ENCODE measurements at regions not wholly inside any gene's neighbourhood (a gene's known extent, or its start where the extent isn't known, plus 50 kb on each side); places are given as distances from the start of the nearest gene placed in this dataset.
"Not testable (repeated sequence)": the region's sequence is repeated elsewhere in the genome, so short reads cannot be mapped to it uniquely, and the experiment has no call there.

DNA sequence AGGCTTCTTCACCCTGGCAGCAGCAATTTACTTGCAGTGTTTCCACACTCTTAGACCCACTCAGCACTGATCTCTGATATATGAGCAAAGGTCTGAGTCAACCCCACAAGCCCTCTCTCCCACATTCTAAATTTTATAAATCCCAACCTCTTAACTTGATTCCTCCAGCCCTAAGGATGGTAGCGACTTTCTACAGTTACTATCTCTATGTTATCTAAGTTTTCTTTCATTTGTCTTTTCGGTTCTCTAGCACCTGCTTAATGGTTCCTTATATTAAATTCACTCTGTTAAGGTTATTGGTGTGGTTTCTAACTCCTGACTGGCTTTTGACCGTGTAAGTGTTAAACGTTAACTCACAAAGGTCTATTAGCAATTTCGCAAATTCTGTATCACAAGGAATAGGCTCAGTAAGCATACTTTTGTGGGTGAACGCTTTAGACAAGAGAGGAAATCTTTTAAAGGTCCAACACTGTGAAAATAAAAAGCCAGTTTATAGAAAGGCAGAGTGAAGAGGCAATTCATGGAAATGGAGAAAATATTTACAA lies 99.3 kb downstream of the DLEU7 start:
- Histone ChIP-seq H3K4me1 (no peaks in the 10 kb centered on the region), H3K36me3 (no peaks in the 10 kb centered on the region), H3K9me3 (peaks cover 0 to 6% (median 0%) of the 10 kb centered on the region in 8 donors), H3K4me3 (no peak overlapping the region), H3K27me3 (replicated peaks in 1 of 7) (no peaks in the 10 kb centered on the region), H3K27ac (no peak overlapping the region)
- TF ChIP-seq POLR2AphosphoS5 (IDR thresholded peaks at IDR 0.05) (no peak), CTCF (IDR thresholded peaks at IDR 0.05 in 8 of 11, conservative IDR thresholded peaks at IDR 0.05 in 3 of 11) (no peak), POLR2A (IDR thresholded peaks at IDR 0.05) (no peak)
- intact Hi-C loops (cut with DNase I; ENCODE audit: low total_unique reads): no loop called here
- 89 to 97% (median 96%) methylated on average over 6 of the region's 6 CpGs for WGBS, 5 donors
- DNase-seq: no peak

- H3K36me3 ChIP-seq: no peaks in the 10 kb centered on the region
- peaks cover 0 to 6% (median 0%) of the 10 kb centered on the region in 8 donors for H3K9me3 ChIP-seq
- intact Hi-C loops (cut with DNase I; ENCODE audit: low total_unique reads): no loop called here
- WGBS, 5 donors: 74 to 83% (median 77%) methylated on average over 4 of the region's 4 CpGs
- no peaks in the 10 kb centered on the region for H3K4me1 ChIP-seq
- no peaks in the 10 kb centered on the region for H3K27me3 ChIP-seq (replicated peaks in 1 of 7)
- TF ChIP-seq POLR2A (IDR thresholded peaks at IDR 0.05) (no peak), POLR2AphosphoS5 (IDR thresholded peaks at IDR 0.05) (no peak), CTCF (IDR thresholded peaks at IDR 0.05 in 8 of 11, conservative IDR thresholded peaks at IDR 0.05 in 3 of 11) (no peak)
- no peak overlapping the region for H3K4me3 ChIP-seq
- H3K27ac ChIP-seq: no peak overlapping the region
- DNase-seq: no peak
Observed at GRCh38 chr13:50745542-50746115, 97.9 kb downstream of the DLEU7 start.

DNA sequence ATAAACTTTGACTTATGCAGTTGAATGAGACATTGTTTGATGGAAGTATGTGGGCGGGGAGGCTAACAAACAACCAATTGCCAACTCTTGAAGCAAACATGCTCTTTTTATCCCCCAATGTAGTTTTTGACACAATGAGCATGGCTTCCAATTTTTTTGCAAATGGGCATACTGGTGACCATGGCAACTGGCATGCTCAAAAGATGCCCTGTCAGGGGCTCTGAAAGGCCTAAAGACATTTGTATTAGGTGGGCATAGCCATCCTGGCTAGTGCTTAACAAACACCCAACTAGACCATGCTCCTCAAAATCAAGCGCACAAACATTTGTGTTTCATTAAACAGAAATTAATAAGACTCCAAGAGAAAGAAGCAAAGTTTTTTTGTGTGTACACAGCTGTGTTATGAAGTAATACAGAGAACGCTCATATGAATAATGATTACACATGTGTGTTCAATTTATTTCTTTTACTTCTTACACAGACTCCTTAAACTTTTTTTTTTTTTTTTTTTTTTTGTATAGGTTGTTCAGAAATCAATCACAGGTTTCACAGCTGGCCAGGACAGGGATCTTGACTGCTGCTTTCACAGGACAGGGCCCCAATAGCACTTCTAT lies 95.6 kb downstream of the DLEU7 start:
- no peak overlapping the region for H3K4me3 ChIP-seq
- TF ChIP-seq POLR2A (IDR thresholded peaks at IDR 0.05): no peak
- TF ChIP-seq POLR2AphosphoS5 (IDR thresholded peaks at IDR 0.05): no peak
- TF ChIP-seq CTCF (IDR thresholded peaks at IDR 0.05 in 8 of 11, conservative IDR thresholded peaks at IDR 0.05 in 3 of 11): no peak
- intact Hi-C loops (cut with DNase I; ENCODE audit: low total_unique reads): no loop called here
- H3K27ac ChIP-seq: no peak overlapping the region
- H3K27me3 ChIP-seq (replicated peaks in 1 of 7): no peaks in the 10 kb centered on the region
- no peaks in the 10 kb centered on the region for H3K9me3 ChIP-seq
- H3K36me3 ChIP-seq: no peaks in the 10 kb centered on the region
- peaks cover 0 to 11% (median 0%) of the 10 kb centered on the region in 6 donors for H3K4me1 ChIP-seq
- no peak for DNase-seq
- WGBS, 5 donors: 66 to 96% (median 79%) methylated on average over 3 of the region's 3 CpGs

DNA sequence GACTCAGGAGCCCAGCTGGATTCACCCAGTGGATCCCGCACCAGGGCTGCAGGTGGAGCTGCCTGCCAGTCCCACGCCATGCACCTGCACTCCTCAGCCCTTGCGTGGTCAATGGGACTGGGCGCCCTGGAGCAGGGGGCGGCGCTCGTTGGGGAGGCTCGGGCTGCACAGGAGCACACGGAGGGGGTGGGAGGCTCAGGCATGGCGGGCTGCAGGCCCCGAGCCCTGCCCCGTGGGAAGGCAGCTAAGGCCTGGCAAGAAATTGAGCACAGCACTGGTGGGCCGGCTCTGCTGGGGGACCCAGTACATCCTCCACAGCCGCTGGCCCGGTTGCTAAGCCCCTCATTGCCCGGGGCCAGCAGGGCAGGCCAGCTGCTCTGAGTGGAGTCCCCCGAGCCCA lies 90.3 kb downstream of the DLEU7 start:
- Histone ChIP-seq H3K4me1 (peaks cover 0 to 11% (median 3%) of the 10 kb centered on the region in 6 donors), H3K9me3 (peaks cover 0 to 11% (median 0%) of the 10 kb centered on the region in 8 donors)
- intact Hi-C loops (cut with DNase I; ENCODE audit: low total_unique reads); H3K36me3 ChIP-seq; DNase-seq; H3K27ac ChIP-seq; H3K27me3 ChIP-seq (replicated peaks in 1 of 7); H3K4me3 ChIP-seq: not testable (repeated sequence)
- WGBS, 5 donors: 79 to 99% (median 92%) methylated on average over 9 to 17 of the region's 17 CpGs
